ENCODE measurements at regions not wholly inside any gene's neighbourhood (a gene's known extent, or its start where the extent isn't known, plus 50 kb on each side); places are given as distances from the start of the nearest gene placed in this dataset.
"Not testable (repeated sequence)": the region's sequence is repeated elsewhere in the genome, so short reads cannot be mapped to it uniquely, and the experiment has no call there.

GRCh38 chr6:141050471-141050870 is 1082.3 kb upstream of the GJE1 start:
- DNase-seq (ENCODE audit: extremely low spot score), result no peak
- POLR2A ChIA-PET, result no interaction called here
- TF ChIP-seq CTCF (IDR thresholded peaks at IDR 0.05; ENCODE audit: control extremely low read depth, extremely low read depth, low read depth, missing control alignments), result no peak
- CTCF ChIA-PET, result interaction anchor here (1.1 to 1.7 kb wide), 2 partner anchors 11 to 28 kb away, joined by 3 to 5 read pairs; no protein-coding TSS in a partner anchor

GRCh38 chr6:141048451-141048850 is 1084.3 kb upstream of the GJE1 start:
- no peak for TF ChIP-seq CTCF (IDR thresholded peaks at IDR 0.05; ENCODE audit: control extremely low read depth, extremely low read depth, low read depth, missing control alignments)
- DNase-seq (ENCODE audit: extremely low spot score), result no peak
- ChIA-PET CTCF (interaction anchor here (1.0 kb wide), 1 partner anchor 15 kb away, joined by 3 read pairs; no protein-coding TSS in a partner anchor), POLR2A (no interaction called here)

- DNase-seq (ENCODE audit: extremely low spot score); POLR2A ChIA-PET: not testable (repeated sequence)
- CTCF ChIA-PET, result interaction anchor here (1.2 kb wide), 1 partner anchor 11 kb away, joined by 3 read pairs; no protein-coding TSS in a partner anchor
These were observed 1086.2 kb upstream of the GJE1 start for GRCh38 chr6:141046496-141046895.

- ChIA-PET POLR2A (no interaction called here), CTCF (interaction anchor here (1.6 kb wide), 1 partner anchor 10 kb away, joined by 5 read pairs; no protein-coding TSS in a partner anchor)
- TF ChIP-seq CTCF (IDR thresholded peaks at IDR 0.05; ENCODE audit: control extremely low read depth, extremely low read depth, low read depth, missing control alignments), result no peak
- no peak for DNase-seq (ENCODE audit: extremely low spot score)
These were observed 1091.1 kb upstream of the GJE1 start for GRCh38 chr6:141041596-141042087.

- no peak for DNase-seq (ENCODE audit: extremely low spot score)
- ChIA-PET POLR2A (no interaction called here), CTCF (interaction anchor here (1.2 kb wide), 1 partner anchor 9 kb away, joined by 3 read pairs; no protein-coding TSS in a partner anchor)
- no peak for TF ChIP-seq CTCF (IDR thresholded peaks at IDR 0.05; ENCODE audit: control extremely low read depth, extremely low read depth, low read depth, missing control alignments)
These were observed 1097.2 kb upstream of the GJE1 start for GRCh38 chr6:141035312-141036200.

GRCh38 chr6:141033101-141033500 is 1099.6 kb upstream of the GJE1 start:
- CTCF ChIA-PET, result interaction anchor here (0.9 kb wide), 1 partner anchor 15 kb away, joined by 3 read pairs; no protein-coding TSS in a partner anchor
- TF ChIP-seq CTCF (IDR thresholded peaks at IDR 0.05; ENCODE audit: control extremely low read depth, extremely low read depth, low read depth, missing control alignments), result no peak
- POLR2A ChIA-PET, result no interaction called here
- no peak for DNase-seq (ENCODE audit: extremely low spot score)

- CTCF ChIA-PET, result no interaction called here
- no peak for DNase-seq (ENCODE audit: extremely low spot score)
- POLR2A ChIA-PET, result no interaction called here
- no peak for TF ChIP-seq CTCF (IDR thresholded peaks at IDR 0.05; ENCODE audit: control extremely low read depth, extremely low read depth, low read depth, missing control alignments)
These were observed 1102.8 kb upstream of the GJE1 start for GRCh38 chr6:141029908-141030307.
